IMR-90 (cell line): ENCODE measurements at regions not wholly inside any gene's neighbourhood (a gene's known extent, or its start where the extent isn't known, plus 50 kb on each side); places are given as distances from the start of the nearest gene placed in this dataset.

ENCODE experiments used
- ATAC-seq: fragments of 200-7000 bp; cut with Tn5 transposase; 2 replicates; pipeline ENCODE4 v1.9.1; 2020; ENCODE audit warnings: low read depth, mild to moderate bottlenecking, moderate library complexity
- BruUV-seq: library from RNA; stranded (reverse); fragments of 400-500 nt; replicated peaks from 2 replicates; lab custom pipeline; 2021; lab: Mats Ljungman, UMichigan
- CTCF ChIA-PET: fragments of 300-600 bp; formaldehyde crosslinking; extraction: SDS; loops from one replicate; lab custom pipeline; 2021; ENCODE audit warnings: antibody characterized with exemption; lab: Yijun Ruan, JAX
- POLR2A ChIA-PET: fragments of 300-600 bp; sonication (Branson Sonifier 250); formaldehyde crosslinking; loops from one replicate; lab custom pipeline; 2022; ENCODE audit warnings: antibody characterized with exemption; ENCODE audit not compliant: unreplicated experiment; lab: Charles Lee
- DNase-seq: peaks from one replicate; pipeline ENCODE4 v3.0.0; 2013
- H2AFZ ChIP-seq: replicated peaks from 2 replicates; pipeline ENCODE3; 2013; ENCODE audit warnings: low read length, mild to moderate bottlenecking; ENCODE audit not compliant: poor library complexity
- H2AK5ac ChIP-seq: 2 replicates; pipeline ENCODE4 v1.6.1; 2013; ENCODE audit warnings: low read depth, low read length, inconsistent platforms
- H2AK9ac ChIP-seq: replicated peaks from 2 replicates; pipeline ENCODE3; 2013; ENCODE audit warnings: mild to moderate bottlenecking, low read depth, low read length, moderate library complexity; ENCODE audit not compliant: poor library complexity
- H2BK120ac ChIP-seq: 2 replicates; pipeline ENCODE4 v1.6.1; 2013; ENCODE audit warnings: low read depth, low read length, inconsistent platforms
- H2BK15ac ChIP-seq: 3 replicates; pipeline ENCODE4 v1.6.1; 2013; ENCODE audit warnings: low read depth, low read length, inconsistent platforms
- H2BK20ac ChIP-seq: 2 replicates; pipeline ENCODE4 v1.6.1; 2013; ENCODE audit warnings: low read depth, mild to moderate bottlenecking, inconsistent platforms, low read length, moderate library complexity
- H2BK5ac ChIP-seq: 2 replicates; pipeline ENCODE4 v1.6.1; 2013; ENCODE audit warnings: mild to moderate bottlenecking, low read depth, low read length, inconsistent platforms; ENCODE audit not compliant: poor library complexity, severe bottlenecking
- H3K14ac ChIP-seq: replicated peaks from 2 replicates; pipeline ENCODE4 v1.6.1; 2013; ENCODE audit warnings: low read depth, low read length, inconsistent platforms
- H3K18ac ChIP-seq: 2 replicates; pipeline ENCODE4 v1.6.1; 2013; ENCODE audit warnings: low read depth, low read length, control low read depth
- H3K23ac ChIP-seq: 2 replicates; pipeline ENCODE4 v1.6.1; 2013; ENCODE audit warnings: low read depth, low read length, inconsistent platforms
- H3K27ac ChIP-seq: 2 replicates; pipeline ENCODE4 v1.5.1; 2013; ENCODE audit warnings: mild to moderate bottlenecking, control low read depth, low read length; ENCODE audit not compliant: insufficient read depth
- H3K27me3 ChIP-seq: 2 replicates; pipeline ENCODE4 v1.6.1; 2013; ENCODE audit warnings: low read length; ENCODE audit not compliant: control insufficient read depth, insufficient read depth
- H3K36me3 ChIP-seq: 2 replicates; pipeline ENCODE4 v1.6.1; 2013; ENCODE audit warnings: low read length, mixed read lengths; ENCODE audit not compliant: control insufficient read depth, insufficient read depth
- H3K4ac ChIP-seq: 2 replicates; pipeline ENCODE4 v1.6.1; 2013; ENCODE audit warnings: low read depth, low read length, inconsistent platforms
- H3K4me1 ChIP-seq: 2 replicates; pipeline ENCODE4 v1.6.1; 2013; ENCODE audit warnings: low read length, mixed read lengths; ENCODE audit not compliant: control insufficient read depth, insufficient read depth
- H3K4me2 ChIP-seq: 2 replicates; pipeline ENCODE4 v1.6.1; 2013; ENCODE audit warnings: low read depth, mild to moderate bottlenecking, control low read depth, low read length, moderate library complexity
- H3K4me3 ChIP-seq: 2 replicates; pipeline ENCODE4 v1.5.1; 2013; ENCODE audit warnings: low read depth, mild to moderate bottlenecking, control low read depth, low read length, moderate library complexity; ENCODE audit not compliant: insufficient read depth
- H3K56ac ChIP-seq: 2 replicates; pipeline ENCODE4 v1.6.1; 2013; ENCODE audit warnings: low read length, inconsistent platforms; ENCODE audit not compliant: insufficient read depth; ENCODE audit errors: extremely low read depth
- H3K79me1 ChIP-seq, 2 experiments: 2 replicates each; pipeline ENCODE4 v1.6.1; 2013; ENCODE audit warnings: low read length in 2 of 2, inconsistent platforms in 1 of 2, low read depth in 1 of 2
- H3K9ac ChIP-seq: 2 replicates; pipeline ENCODE4 v1.6.1; 2013; ENCODE audit warnings: low read depth, low read length, control low read depth
- H3K9me1 ChIP-seq: 2 replicates; pipeline ENCODE4 v1.6.1; 2013; ENCODE audit warnings: low read length, inconsistent platforms; ENCODE audit not compliant: insufficient read depth
- H3K9me3 ChIP-seq: 2 replicates; pipeline ENCODE4 v1.6.1; 2013; ENCODE audit warnings: low read length; ENCODE audit not compliant: control insufficient read depth, insufficient read depth
- H4K20me1 ChIP-seq: 2 replicates; pipeline ENCODE4 v1.6.1; 2013; ENCODE audit warnings: low read length, inconsistent platforms; ENCODE audit not compliant: insufficient read depth
- H4K5ac ChIP-seq: 2 replicates; pipeline ENCODE4 v1.6.1; 2013; ENCODE audit warnings: mild to moderate bottlenecking, low read depth, low read length, control low read depth
- H4K8ac ChIP-seq, 2 experiments: 2 replicates each; pipeline ENCODE4 v1.6.1; 2013; ENCODE audit warnings: low read depth in 2 of 2, low read length in 2 of 2, control low read depth in 1 of 2, inconsistent platforms in 1 of 2
- H4K91ac ChIP-seq: 2 replicates; pipeline ENCODE4 v1.6.1; 2013; ENCODE audit warnings: low read depth, low read length, inconsistent platforms; ENCODE audit not compliant: insufficient read depth
- BHLHE40 ChIP-seq: fragments of 150-350 bp; IDR thresholded peaks from 2 replicates; pipeline ENCODE4 v1.6.1; 2016; ENCODE audit warnings: mild to moderate bottlenecking, low read depth, low read length
- CEBPB ChIP-seq: IDR thresholded peaks from 2 replicates; pipeline ENCODE4 v1.6.1; 2012; ENCODE audit warnings: low read depth, low read length, improper control_type of control experiment
- CHD1 ChIP-seq: IDR thresholded peaks from 2 replicates; pipeline ENCODE4 v1.6.1; 2012; ENCODE audit warnings: low read depth, low read length, improper control_type of control experiment
- CTCF ChIP-seq: conservative IDR thresholded peaks from 2 replicates; pipeline ENCODE4 v1.5.1; 2012; ENCODE audit warnings: mild to moderate bottlenecking, low read depth, low read length, improper control_type of control experiment
- ELK1 ChIP-seq: fragments of 150-350 bp; IDR thresholded peaks from 2 replicates; pipeline ENCODE4 v1.6.1; 2016; ENCODE audit warnings: low read depth, mild to moderate bottlenecking, low read length, moderate library complexity, borderline replicate concordance
- FOS ChIP-seq: fragments of 150-350 bp; IDR thresholded peaks from 2 replicates; pipeline ENCODE4 v1.6.1; 2016; ENCODE audit warnings: low read depth, low read length
- MAFK ChIP-seq: IDR thresholded peaks from 2 replicates; pipeline ENCODE4 v1.6.1; 2012; ENCODE audit warnings: low read depth, low read length, improper control_type of control experiment
- MAZ ChIP-seq: IDR thresholded peaks from 2 replicates; pipeline ENCODE4 v1.6.1; 2012; ENCODE audit warnings: low read depth, mild to moderate bottlenecking, low read length, improper control_type of control experiment, moderate library complexity, borderline replicate concordance
- NFE2L2 ChIP-seq: fragments of 150-350 bp; IDR thresholded peaks from 2 replicates; pipeline ENCODE4 v1.6.1; 2016; ENCODE audit warnings: low read depth, mild to moderate bottlenecking, low read length
- RAD21 ChIP-seq: IDR thresholded peaks from 2 replicates; pipeline ENCODE4 v1.6.1; 2012; ENCODE audit warnings: low read length, improper control_type of control experiment
- RFX5 ChIP-seq: IDR thresholded peaks from 2 replicates; pipeline ENCODE4 v1.8.0; 2012; ENCODE audit warnings: low read depth, mild to moderate bottlenecking, low read length, moderate library complexity
- SMC3 ChIP-seq: fragments of 150-350 bp; IDR thresholded peaks from 2 replicates; pipeline ENCODE4 v1.6.1; 2016; ENCODE audit warnings: low read depth, mild to moderate bottlenecking, antibody characterized with exemption, low read length, moderate library complexity
- USF2 ChIP-seq: fragments of 150-350 bp; IDR thresholded peaks from 2 replicates; pipeline ENCODE4 v1.6.1; 2017; ENCODE audit warnings: mild to moderate bottlenecking, antibody characterized with exemption, low read length, low read depth
- WGBS, 2 experiments: methylation state at CpG; one replicate each; pipeline versions ENCODE4 v1.1.5 to v1.1.7; 2013; ENCODE audit warnings: missing lambda C conversion rate in 2 of 2; ENCODE audit not compliant: insufficient read length in 1 of 2; ENCODE audit errors: extremely low coverage in 2 of 2; 5-methylcytosine and 5-hydroxymethylcytosine counted together
- dilution Hi-C: fragments of 300-500 bp; cut with HindIII; formaldehyde crosslinking; loops from one replicate; pipeline ENCODE4 v1.14.3; 2018; ENCODE audit warnings: low sequenced_read_pairs; ENCODE audit not compliant: unreplicated experiment
- in situ Hi-C: fragments of 300-500 bp; cut with MboI; formaldehyde crosslinking; loops from 3 replicates; pipeline ENCODE4 v1.14.3; 2019; ENCODE audit warnings: low sequenced_read_pairs, inconsistent platforms, mixed read lengths
- intact Hi-C: fragments of 100-400 bp; cut with micrococcal nuclease; formaldehyde crosslinking; loops from 2 replicates; pipeline ENCODE4 v1.10.0; 2022

DNA sequence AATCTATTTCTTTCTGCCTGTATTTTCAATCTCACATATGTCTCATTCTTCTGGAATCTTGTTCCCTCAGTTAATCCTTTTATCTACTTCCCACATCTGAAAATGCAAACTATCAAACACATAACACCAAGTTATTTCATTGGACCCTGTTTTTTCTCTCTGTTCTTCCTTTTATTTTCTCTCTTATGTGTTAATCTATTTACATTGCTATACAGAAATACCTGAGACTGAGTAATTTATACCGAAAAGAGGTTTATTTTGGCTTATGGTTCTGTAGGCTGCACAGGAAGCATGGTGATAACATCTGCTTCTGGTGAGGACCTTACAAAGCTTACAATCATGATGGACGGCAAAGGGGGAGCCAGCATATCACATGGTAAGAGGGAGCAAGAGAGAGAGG lies 247.6 kb downstream of the TGFB2 start:
- Histone ChIP-seq H4K8ac (no peak overlapping the region), H2AFZ (no peak overlapping the region), H4K91ac (no peak overlapping the region), H3K9me3 (peaks cover 3% of the 10 kb centered on the region), H3K4me2 (no peak overlapping the region), H3K9me1 (no peaks in the 10 kb centered on the region; the same call in 1 of the 2 replicates), H3K4me3 (no peak overlapping the region), H3K56ac (no peak overlapping the region), H3K4ac (no peak overlapping the region), H3K4me1 (peaks cover 3% of the 10 kb centered on the region; the same call in 1 of the 2 replicates), H3K27ac (no peak overlapping the region), H3K14ac (0 out of 2 replicates have a peak overlapping the region, but pooled peaks have one; percentile 28), H4K20me1 (no peaks in the 10 kb centered on the region), H3K9ac (no peak overlapping the region), H3K23ac (no peak overlapping the region), H4K5ac (no peak overlapping the region), H2AK9ac (no peak overlapping the region), H2BK20ac (0 out of 2 replicates have a peak overlapping the region, but pooled peaks have one; percentile 6), H2BK5ac (no peak overlapping the region), H2BK15ac (peak overlapping the region; percentile 43; the same call in 1 of the 3 replicates), H3K79me1 (no peaks in the 10 kb centered on the region), H2BK120ac (no peak overlapping the region), H3K18ac (no peak overlapping the region), H3K27me3 (no peaks in the 10 kb centered on the region), H3K36me3 (no peaks in the 10 kb centered on the region), H2AK5ac (peak overlapping the region; percentile 30; the same call in 1 of the 2 replicates)
- dilution Hi-C loops (no loop called here), in situ Hi-C loops (no loop called here), intact Hi-C loops (no loop called here)
- TF ChIP-seq RFX5: no peak
- TF ChIP-seq FOS: no peak
- no peak for TF ChIP-seq MAZ
- TF ChIP-seq CTCF: no peak
- no peak for TF ChIP-seq RAD21
- no peak for TF ChIP-seq BHLHE40
- TF ChIP-seq CHD1: no peak
- no peak for TF ChIP-seq NFE2L2
- TF ChIP-seq SMC3: no peak
- TF ChIP-seq ELK1: no peak
- no peak for TF ChIP-seq USF2
- TF ChIP-seq CEBPB: no peak
- no peak for TF ChIP-seq MAFK
- POLR2A ChIA-PET: no interaction called here
- no TSS peak for BruUV-seq
- CTCF ChIA-PET: no interaction called here
- no CpG with 5 or more reads among the region's 2 CpGs for WGBS, 2 experiments
- peak; percentile 54 for DNase-seq
- peak; percentile 54 for ATAC-seq
